Endothelial cell of umbilical vein (primary cell): ENCODE measurements at regions not wholly inside any gene's neighbourhood (a gene's known extent, or its start where the extent isn't known, plus 50 kb on each side); places are given as distances from the start of the nearest gene placed in this dataset.

ENCODE experiments used
- BruUV-seq: library from RNA; stranded (reverse); fragments of 400-500 nt; replicated peaks from 2 replicates; lab custom pipeline; 2021; lab: Mats Ljungman, UMichigan
- CTCF ChIA-PET: fragments of 300-600, 350-600 bp; sonication (Branson Sonifier 250); formaldehyde crosslinking; loops from one replicate; lab custom pipeline; 2021; ENCODE audit warnings: antibody characterized with exemption, inconsistent platforms; lab: Charles Lee
- POLR2A ChIA-PET: fragments of 300-600, 350-600 bp; sonication (Branson Sonifier 250); formaldehyde crosslinking; loops from one replicate; lab custom pipeline; 2021; ENCODE audit warnings: antibody characterized with exemption, inconsistent platforms; lab: Charles Lee
- DNase-seq: peaks from one replicate; pipeline ENCODE4 v3.0.0-alpha.2; 2011; ENCODE audit warnings: low read depth, low spot score
- FAIRE-seq: peaks from 2 replicates; lab custom pipeline; 2011; peaks lifted over from hg19 to GRCh38; lab: Jason Lieb, UNC
- H2AFZ ChIP-seq: 2 replicates; pipeline ENCODE4 v1.6.0; 2012; ENCODE audit warnings: low read depth, low read length, control low read depth, inconsistent platforms
- H3K27ac ChIP-seq: 2 replicates; pipeline ENCODE4 v1.5.1; 2011; ENCODE audit warnings: low read depth, mild to moderate bottlenecking, control low read depth, low read length, moderate library complexity; ENCODE audit not compliant: insufficient read depth
- H3K27me3 ChIP-seq, 2 experiments: 2 replicates each; pipeline versions ENCODE4 v1.6.0 to v1.6.1; 2011; ENCODE audit warnings: low read length in 2 of 2, mixed read lengths in 1 of 2; ENCODE audit not compliant: control insufficient read depth in 2 of 2, insufficient read depth in 2 of 2
- H3K36me3 ChIP-seq, 2 experiments: 2 replicates in 1 of 2; 3 replicates in 1 of 2; pipeline ENCODE4 v1.5.1; 2011; ENCODE audit warnings: low read length in 2 of 2, mild to moderate bottlenecking in 1 of 2, moderate library complexity in 1 of 2; ENCODE audit not compliant: control insufficient read depth in 2 of 2, insufficient read depth in 2 of 2; ENCODE audit errors: extremely low read depth in 1 of 2
- H3K4me1 ChIP-seq: 3 replicates; pipeline ENCODE4 v1.5.1; 2011; ENCODE audit warnings: mild to moderate bottlenecking, low read length; ENCODE audit not compliant: control insufficient read depth, insufficient read depth; ENCODE audit errors: extremely low read depth
- H3K4me2 ChIP-seq: 2 replicates; pipeline ENCODE4 v1.6.1; 2011; ENCODE audit warnings: low read length, control low read depth, mixed read lengths; ENCODE audit not compliant: insufficient read depth
- H3K4me3 ChIP-seq, 3 experiments: fragments of 200-600 bp in 1 of 3; sonication (generic), shearing (Covaris generic) in 1 of 3; replicated peaks in 1 of 3; 2 replicates each; pipeline ENCODE4 v1.5.1; 2011 to 2016; ENCODE audit warnings: control low read depth in 3 of 3, low read length in 3 of 3, mild to moderate bottlenecking in 2 of 3, inconsistent platforms in 1 of 3, low read depth in 1 of 3, moderate library complexity in 1 of 3; ENCODE audit not compliant: insufficient read depth in 1 of 3
- H3K79me2 ChIP-seq: 2 replicates; pipeline ENCODE4 v1.6.0; 2012; ENCODE audit warnings: low read length, inconsistent platforms; ENCODE audit not compliant: control insufficient read depth, insufficient read depth
- H3K9ac ChIP-seq: replicated peaks from 2 replicates; pipeline ENCODE3; 2011; ENCODE audit warnings: low read length, control low read depth; ENCODE audit not compliant: insufficient read depth; ENCODE audit errors: extremely low read depth
- H3K9me1 ChIP-seq: replicated peaks from 3 replicates; pipeline ENCODE4 v1.6.0; 2011; ENCODE audit warnings: mild to moderate bottlenecking, low read length; ENCODE audit not compliant: control insufficient read depth, insufficient read depth; ENCODE audit errors: extremely low read depth
- H3K9me3 ChIP-seq: replicated peaks from 2 replicates; pipeline ENCODE4 v1.5.1; 2012; ENCODE audit warnings: low read length, inconsistent platforms; ENCODE audit not compliant: control insufficient read depth, insufficient read depth
- H4K20me1 ChIP-seq: replicated peaks from 2 replicates; pipeline ENCODE3; 2011; ENCODE audit warnings: mild to moderate bottlenecking, low read length; ENCODE audit not compliant: control insufficient read depth, insufficient read depth; ENCODE audit errors: extremely low read depth
- EZH2 ChIP-seq: IDR thresholded peaks from 2 replicates; pipeline ENCODE4 v1.6.1; 2012; ENCODE audit warnings: borderline replicate concordance, low read depth, mild to moderate bottlenecking, moderate library complexity, low read length, inconsistent platforms; ENCODE audit not compliant: severe bottlenecking
- FOS ChIP-seq: IDR thresholded peaks from 2 replicates; pipeline ENCODE4 v1.6.1; 2011; ENCODE audit warnings: mild to moderate bottlenecking, low read length, moderate library complexity, borderline replicate concordance; ENCODE audit not compliant: insufficient read depth
- GATA2 ChIP-seq: IDR thresholded peaks from 2 replicates; pipeline ENCODE4 v1.7.0; 2011; ENCODE audit warnings: low read depth, mild to moderate bottlenecking, moderate library complexity, mixed read lengths, low read length; ENCODE audit not compliant: insufficient read length, insufficient read depth
- JUN ChIP-seq: IDR thresholded peaks from 2 replicates; pipeline ENCODE4 v1.6.1; 2011; ENCODE audit warnings: borderline replicate concordance, low read depth; ENCODE audit not compliant: insufficient read length, insufficient read depth
- MAX ChIP-seq: IDR thresholded peaks from 2 replicates; pipeline ENCODE4 v1.6.1; 2011; ENCODE audit not compliant: insufficient read depth, insufficient read length
- MYC ChIP-seq: IDR thresholded peaks from one replicate; pipeline ENCODE4 v1.6.1; 2011; ENCODE audit warnings: mild to moderate bottlenecking, low read depth, low read length
- POLR2A ChIP-seq: IDR thresholded peaks from 2 replicates; pipeline ENCODE4 v1.6.1; 2012; ENCODE audit warnings: low read depth, mild to moderate bottlenecking, control low read depth, low read length
- POLR2AphosphoS5 ChIP-seq: IDR thresholded peaks from 2 replicates; pipeline ENCODE4 v1.6.1; 2012; ENCODE audit warnings: low read depth, mild to moderate bottlenecking, control low read depth, low read length, moderate library complexity; ENCODE audit not compliant: insufficient read depth
- dilution Hi-C: fragments of 300-500 bp; cut with MboI; formaldehyde crosslinking; loops from one replicate; pipeline ENCODE4 v1.15.0; 2019; ENCODE audit warnings: low sequenced_read_pairs; ENCODE audit not compliant: extremely low pct_ligation_motif_present
- intact Hi-C: fragments of 100-400 bp; cut with micrococcal nuclease; formaldehyde crosslinking; loops from one replicate; pipeline ENCODE4 v1.10.0; 2022
- TF ChIP-seq, protein P1 (sequence below), 2 donors: IDR thresholded peaks; 1 replicate in 1 of 2; 2 replicates in 1 of 2; pipeline ENCODE4 v1.5.1; 2011; ENCODE audit warnings: low read length in 2 of 2, mild to moderate bottlenecking in 2 of 2, moderate library complexity in 2 of 2, control low read depth in 1 of 2, inconsistent platforms in 1 of 2, low read depth in 1 of 2; ENCODE audit not compliant: insufficient read depth in 1 of 2; ENCODE audit errors: extremely low read depth in 1 of 2

DNA sequence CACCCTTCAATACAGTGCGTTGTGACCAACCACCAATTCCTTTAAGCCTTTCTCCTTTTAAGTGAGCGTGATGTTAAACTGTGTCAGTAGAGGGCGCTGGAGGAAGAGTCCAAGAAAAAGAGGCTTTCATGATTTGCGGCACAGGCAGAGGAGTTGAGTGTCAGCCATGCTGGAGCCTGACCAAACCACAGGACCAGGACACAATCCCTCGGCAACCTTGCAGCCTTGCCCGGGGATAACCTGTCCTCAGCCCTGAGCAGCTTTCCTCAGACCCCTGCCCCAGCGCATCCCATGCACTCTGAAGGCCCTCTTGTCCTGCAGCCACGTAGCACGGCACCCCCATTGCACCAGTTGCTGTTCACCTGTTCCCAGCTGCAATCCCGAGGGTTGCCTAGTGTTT, 53.5 kb upstream of the SMIM31 start:
- TF ChIP-seq FOS = no peak
- no peak for TF ChIP-seq MYC
- no peak for TF ChIP-seq MAX
- TF ChIP-seq POLR2AphosphoS5 = no peak
- TF ChIP-seq EZH2 = no peak
- TF ChIP-seq POLR2A = no peak
- TF ChIP-seq JUN = no peak
- TF ChIP-seq GATA2 = no peak
- TF ChIP-seq, protein P1, sequence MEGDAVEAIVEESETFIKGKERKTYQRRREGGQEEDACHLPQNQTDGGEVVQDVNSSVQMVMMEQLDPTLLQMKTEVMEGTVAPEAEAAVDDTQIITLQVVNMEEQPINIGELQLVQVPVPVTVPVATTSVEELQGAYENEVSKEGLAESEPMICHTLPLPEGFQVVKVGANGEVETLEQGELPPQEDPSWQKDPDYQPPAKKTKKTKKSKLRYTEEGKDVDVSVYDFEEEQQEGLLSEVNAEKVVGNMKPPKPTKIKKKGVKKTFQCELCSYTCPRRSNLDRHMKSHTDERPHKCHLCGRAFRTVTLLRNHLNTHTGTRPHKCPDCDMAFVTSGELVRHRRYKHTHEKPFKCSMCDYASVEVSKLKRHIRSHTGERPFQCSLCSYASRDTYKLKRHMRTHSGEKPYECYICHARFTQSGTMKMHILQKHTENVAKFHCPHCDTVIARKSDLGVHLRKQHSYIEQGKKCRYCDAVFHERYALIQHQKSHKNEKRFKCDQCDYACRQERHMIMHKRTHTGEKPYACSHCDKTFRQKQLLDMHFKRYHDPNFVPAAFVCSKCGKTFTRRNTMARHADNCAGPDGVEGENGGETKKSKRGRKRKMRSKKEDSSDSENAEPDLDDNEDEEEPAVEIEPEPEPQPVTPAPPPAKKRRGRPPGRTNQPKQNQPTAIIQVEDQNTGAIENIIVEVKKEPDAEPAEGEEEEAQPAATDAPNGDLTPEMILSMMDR (IDR thresholded peaks at IDR 0.05; ENCODE audit: extremely low read depth in 1 of 2, insufficient read depth in 1 of 2, low read depth in 1 of 2, low read length in 2 of 2) = no peak
- Histone ChIP-seq H3K36me3 (no peaks in the 10 kb centered on the region), H3K4me3 (no peak overlapping the region), H3K9me1 (no peaks in the 10 kb centered on the region), H4K20me1 (no peaks in the 10 kb centered on the region), H3K4me2 (no peak overlapping the region), H3K27me3 (no peaks in the 10 kb centered on the region), H3K9me3 (peaks cover under 1% of the 10 kb centered on the region), H3K9ac (no peak overlapping the region), H3K79me2 (no peaks in the 10 kb centered on the region), H2AFZ (no peak overlapping the region), H3K4me1 (no peaks in the 10 kb centered on the region), H3K27ac (no peak overlapping the region)
- dilution Hi-C loops = no loop called here
- BruUV-seq = no TSS peak
- CTCF ChIA-PET = no interaction called here
- DNase-seq (no peak), FAIRE-seq (no peak)
- intact Hi-C loops = no loop called here
- POLR2A ChIA-PET = no interaction called here
